Left lung (tissue), 4 donors: ENCODE measurements at regions not wholly inside any gene's neighbourhood (a gene's known extent, or its start where the extent isn't known, plus 50 kb on each side); places are given as distances from the start of the nearest gene placed in this dataset.

Experiments
- ATAC-seq: fragments of 200-7000 bp; cut with Tn5 transposase; one replicate; pipeline ENCODE4 v1.9.1; 2020; ENCODE audit warnings: moderate library complexity
- DNase-seq, 4 donors: peaks; one replicate each; pipeline ENCODE4 v3.0.0-alpha.2; 2013 to 2020
- H3K27ac ChIP-seq, 2 donors: fragments of 200-600 bp; sonication (generic) in 1 of 2; one replicate each; pipeline versions ENCODE4 v1.5.0 to v1.8.0; 2020 to 2021
- H3K27me3 ChIP-seq, 2 donors: fragments of 200-600 bp; sonication (generic) in 1 of 2; one replicate each; pipeline versions ENCODE4 v1.5.0 to v1.8.0; 2020 to 2021
- H3K36me3 ChIP-seq, 2 donors: fragments of 200-600 bp; sonication (generic) in 1 of 2; one replicate each; pipeline versions ENCODE4 v1.5.0 to v1.8.0; 2020 to 2021
- H3K4me1 ChIP-seq, 2 donors: fragments of 200-600 bp; one replicate each; pipeline ENCODE4 v1.8.0; 2021
- H3K4me3 ChIP-seq, 2 donors: fragments of 200-600 bp; sonication (generic) in 1 of 2; one replicate each; pipeline versions ENCODE4 v1.5.0 to v1.8.0; 2020 to 2021; ENCODE audit warnings: mild to moderate bottlenecking in 1 of 2
- H3K9me3 ChIP-seq, 2 donors: fragments of 200-600 bp; sonication (generic) in 1 of 2; one replicate each; pipeline versions ENCODE4 v1.5.0 to v1.8.0; 2020 to 2021
- intact Hi-C, 2 donors: fragments of 100-400 bp; cut with DNase I; formaldehyde crosslinking; loops; one replicate each; pipeline versions ENCODE4 v1.11.2 to v1.14.2; 2022
- TF ChIP-seq, protein P1 (sequence below), 2 donors: fragments of 200-600 bp; sonication (generic) in 1 of 2; IDR thresholded peaks; one replicate each; pipeline versions ENCODE4 v1.5.0 to v1.8.0; 2021; ENCODE audit warnings: antibody characterized with exemption in 2 of 2
- donor health status: DM: no; HTN: yes; CAD: no.
- donor health status: DM: no; HTN: no; CAD: no.

DNA sequence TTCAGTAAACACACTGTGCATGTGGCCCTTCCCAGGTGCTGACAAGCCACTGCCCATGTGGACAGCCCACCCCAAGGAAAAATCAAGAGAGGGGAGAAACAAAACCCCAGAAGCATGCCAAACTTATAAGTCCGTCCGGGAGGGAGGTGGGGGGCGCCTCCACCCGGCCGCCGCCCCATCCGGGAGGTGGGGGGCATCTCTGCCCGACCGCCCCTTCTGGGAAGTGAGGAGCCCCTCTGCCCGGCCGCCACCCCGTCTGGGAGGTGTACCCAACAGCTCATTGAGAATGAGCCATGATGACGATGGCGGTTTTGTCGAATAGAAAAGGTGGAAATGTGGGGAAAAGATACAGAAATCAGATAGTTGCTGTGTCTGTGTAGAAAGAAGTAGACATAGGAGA is 53.8 kb upstream of the C2CD4B start:
- TF ChIP-seq, protein P1, sequence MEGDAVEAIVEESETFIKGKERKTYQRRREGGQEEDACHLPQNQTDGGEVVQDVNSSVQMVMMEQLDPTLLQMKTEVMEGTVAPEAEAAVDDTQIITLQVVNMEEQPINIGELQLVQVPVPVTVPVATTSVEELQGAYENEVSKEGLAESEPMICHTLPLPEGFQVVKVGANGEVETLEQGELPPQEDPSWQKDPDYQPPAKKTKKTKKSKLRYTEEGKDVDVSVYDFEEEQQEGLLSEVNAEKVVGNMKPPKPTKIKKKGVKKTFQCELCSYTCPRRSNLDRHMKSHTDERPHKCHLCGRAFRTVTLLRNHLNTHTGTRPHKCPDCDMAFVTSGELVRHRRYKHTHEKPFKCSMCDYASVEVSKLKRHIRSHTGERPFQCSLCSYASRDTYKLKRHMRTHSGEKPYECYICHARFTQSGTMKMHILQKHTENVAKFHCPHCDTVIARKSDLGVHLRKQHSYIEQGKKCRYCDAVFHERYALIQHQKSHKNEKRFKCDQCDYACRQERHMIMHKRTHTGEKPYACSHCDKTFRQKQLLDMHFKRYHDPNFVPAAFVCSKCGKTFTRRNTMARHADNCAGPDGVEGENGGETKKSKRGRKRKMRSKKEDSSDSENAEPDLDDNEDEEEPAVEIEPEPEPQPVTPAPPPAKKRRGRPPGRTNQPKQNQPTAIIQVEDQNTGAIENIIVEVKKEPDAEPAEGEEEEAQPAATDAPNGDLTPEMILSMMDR (IDR thresholded peaks at IDR 0.05) = no peak
- no peaks in the 10 kb centered on the region for H3K4me1 ChIP-seq
- intact Hi-C loops = no loop called here
- no peak overlapping the region for H3K4me3 ChIP-seq
- no peaks in the 10 kb centered on the region for H3K36me3 ChIP-seq
- no peak for DNase-seq
- peaks cover 0 to 33% of the 10 kb centered on the region in 2 donors for H3K9me3 ChIP-seq
- no peak overlapping the region for H3K27ac ChIP-seq
- ATAC-seq = no peak
- no peaks in the 10 kb centered on the region for H3K27me3 ChIP-seq

DNA sequence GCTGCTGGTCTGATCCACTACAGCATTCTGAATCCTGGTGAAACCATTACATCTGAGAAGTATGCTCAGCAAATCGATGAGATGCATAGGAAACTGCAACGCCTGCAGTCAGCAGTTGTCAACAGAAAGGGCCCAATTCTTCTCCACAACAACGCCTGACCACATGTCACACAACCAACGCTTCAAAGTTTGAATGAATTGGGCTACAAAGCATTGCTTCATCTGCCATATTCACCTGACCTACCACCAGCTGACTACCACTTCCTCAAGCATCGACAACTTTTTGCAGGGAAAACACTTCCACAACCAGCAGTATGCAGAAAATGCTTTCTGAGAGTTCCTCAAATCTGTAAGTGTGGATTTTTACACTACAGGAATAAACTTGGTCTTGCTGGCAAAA is 54.7 kb upstream of the C2CD4B start:
- Histone ChIP-seq H3K36me3 (no peaks in the 10 kb centered on the region), H3K4me1 (no peaks in the 10 kb centered on the region), H3K4me3 (no peak overlapping the region), H3K9me3 (peaks cover 0 to 31% of the 10 kb centered on the region in 2 donors), H3K27ac (no peak overlapping the region), H3K27me3 (peaks cover 0 to 4% of the 10 kb centered on the region in 2 donors)
- TF ChIP-seq, protein P1 (IDR thresholded peaks at IDR 0.05) = no peak
- DNase-seq = no peak
- intact Hi-C loops = no loop called here
- no peak for ATAC-seq

DNA sequence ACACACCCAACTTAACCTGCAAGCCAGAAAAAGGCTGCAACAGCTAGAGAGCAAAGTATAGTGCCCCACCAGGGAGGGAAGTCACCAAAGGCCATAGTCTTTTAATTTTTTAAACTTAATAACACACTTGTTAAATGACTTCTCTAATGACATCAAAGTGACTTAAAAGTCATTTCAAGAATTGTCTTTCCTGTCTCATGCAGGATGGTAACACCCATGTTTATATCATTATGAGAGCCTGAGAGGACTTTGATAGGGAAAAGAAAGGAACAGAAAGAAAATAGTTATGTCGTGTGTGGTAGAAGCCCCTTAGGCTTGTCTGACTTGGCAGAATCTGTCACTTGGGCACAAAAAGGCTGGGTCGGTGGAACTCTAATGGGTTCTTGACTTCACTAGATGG is 57.9 kb upstream of the C2CD4B start:
- Histone ChIP-seq H3K36me3 (no peaks in the 10 kb centered on the region), H3K4me3 (no peak overlapping the region), H3K27ac (no peak overlapping the region), H3K27me3 (peaks cover 0 to 9% of the 10 kb centered on the region in 2 donors), H3K4me1 (no peaks in the 10 kb centered on the region), H3K9me3 (peaks cover 0 to 3% of the 10 kb centered on the region in 2 donors)
- TF ChIP-seq, protein P1 (IDR thresholded peaks at IDR 0.05) = no peak
- intact Hi-C loops = no loop called here
- ATAC-seq (no peak), DNase-seq (no peak)

DNA sequence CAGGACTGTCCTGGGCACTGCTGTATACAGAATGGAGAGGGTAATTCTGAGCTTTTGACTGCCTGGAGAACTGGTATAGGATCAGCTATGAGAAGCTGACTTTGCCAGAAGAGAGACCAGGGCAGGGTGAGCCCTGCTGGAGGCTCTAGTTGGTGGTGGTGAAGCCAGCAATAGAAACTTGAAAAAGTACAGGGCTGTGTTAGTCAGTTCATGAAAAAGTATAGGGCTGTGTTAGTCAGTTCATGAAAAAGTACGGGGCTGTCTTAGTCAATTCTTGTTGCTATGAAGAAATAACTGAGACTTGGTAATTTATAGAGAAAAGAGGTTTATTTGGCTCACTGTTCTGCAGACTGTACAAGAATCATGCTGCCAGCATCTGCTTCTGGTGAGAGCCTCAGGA is 63.5 kb upstream of the C2CD4B start:
- peaks cover 0 to 9% of the 10 kb centered on the region in 2 donors for H3K27me3 ChIP-seq
- peaks cover 0 to 2% of the 10 kb centered on the region in 2 donors for H3K9me3 ChIP-seq
- intact Hi-C loops = no loop called here
- H3K36me3 ChIP-seq = no peaks in the 10 kb centered on the region
- no peak overlapping the region for H3K27ac ChIP-seq
- no peaks in the 10 kb centered on the region for H3K4me1 ChIP-seq
- no peak overlapping the region for H3K4me3 ChIP-seq
- DNase-seq (no peak), ATAC-seq (no peak)
- TF ChIP-seq, protein P1 (IDR thresholded peaks at IDR 0.05) = no peak

DNA sequence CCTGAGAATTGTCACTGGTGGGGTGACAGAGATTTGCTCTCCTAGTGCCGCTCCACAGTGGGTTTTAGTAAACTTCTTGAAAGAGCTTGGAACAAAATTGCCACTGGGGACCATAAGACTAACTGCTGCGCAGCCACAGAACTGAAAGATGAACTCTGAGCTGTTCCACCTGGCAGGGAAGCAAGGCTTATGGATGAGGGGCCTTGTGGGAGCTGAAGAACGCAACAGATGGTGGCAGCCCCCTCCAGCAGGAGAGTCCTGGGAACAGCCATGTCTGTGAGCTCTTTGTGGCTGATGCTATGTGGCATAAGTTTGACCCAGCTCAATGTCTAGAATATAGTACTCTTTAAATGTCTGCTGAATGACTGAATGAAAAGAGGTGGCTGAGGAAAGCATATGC is 66.8 kb upstream of the C2CD4B start:
- no peak for ATAC-seq
- DNase-seq = no peak
- H3K27ac ChIP-seq = no peak overlapping the region
- H3K9me3 ChIP-seq = no peaks in the 10 kb centered on the region
- TF ChIP-seq, protein P1 (IDR thresholded peaks at IDR 0.05) = no peak
- H3K27me3 ChIP-seq = no peaks in the 10 kb centered on the region
- no peaks in the 10 kb centered on the region for H3K4me1 ChIP-seq
- H3K4me3 ChIP-seq = no peak overlapping the region
- H3K36me3 ChIP-seq = no peaks in the 10 kb centered on the region
- intact Hi-C loops = no loop called here
